ENCODE measurements at regions not wholly inside any gene's neighbourhood (a gene's known extent, or its start where the extent isn't known, plus 50 kb on each side); places are given as distances from the start of the nearest gene placed in this dataset.

GRCh38 chr7:91541641-91542040 is 277.4 kb downstream of the FZD1 start:
- TF ChIP-seq CTCF (IDR thresholded peaks at IDR 0.05) (no peak), POLR2A (IDR thresholded peaks at IDR 0.05) (no peak), POLR2AphosphoS5 (IDR thresholded peaks at IDR 0.05) (no peak)
- no peak overlapping the region for H3K27ac ChIP-seq
- H3K27me3 ChIP-seq = no peaks in the 10 kb centered on the region
- H3K4me1 ChIP-seq = no peaks in the 10 kb centered on the region
- intact Hi-C loops (cut with DNase I; ENCODE audit: low total_unique reads) = no loop called here
- H3K36me3 ChIP-seq = no peaks in the 10 kb centered on the region
- DNase-seq (ENCODE audit: low spot score in 2 of 2) = no peak
- no peaks in the 10 kb centered on the region for H3K9me3 ChIP-seq
- no peak overlapping the region for H3K4me3 ChIP-seq

GRCh38 chr7:91543646-91544045 is 279.4 kb downstream of the FZD1 start:
- no peak for DNase-seq (ENCODE audit: low spot score in 2 of 2)
- Histone ChIP-seq H3K36me3 (no peaks in the 10 kb centered on the region), H3K27me3 (no peaks in the 10 kb centered on the region), H3K4me3 (no peak overlapping the region), H3K27ac (no peak overlapping the region), H3K9me3 (no peaks in the 10 kb centered on the region), H3K4me1 (no peaks in the 10 kb centered on the region)
- intact Hi-C loops (cut with DNase I; ENCODE audit: low total_unique reads) = no loop called here
- TF ChIP-seq POLR2A (IDR thresholded peaks at IDR 0.05) (no peak), POLR2AphosphoS5 (IDR thresholded peaks at IDR 0.05) (no peak), CTCF (IDR thresholded peaks at IDR 0.05) (no peak)

- DNase-seq (ENCODE audit: low spot score in 2 of 2) = no peak
- no peaks in the 10 kb centered on the region for H3K9me3 ChIP-seq
- H3K27me3 ChIP-seq = no peaks in the 10 kb centered on the region
- no peak overlapping the region for H3K4me3 ChIP-seq
- no peaks in the 10 kb centered on the region for H3K4me1 ChIP-seq
- TF ChIP-seq CTCF (IDR thresholded peaks at IDR 0.05) (no peak), POLR2A (IDR thresholded peaks at IDR 0.05) (no peak), POLR2AphosphoS5 (IDR thresholded peaks at IDR 0.05) (no peak)
- H3K27ac ChIP-seq = no peak overlapping the region
- intact Hi-C loops (cut with DNase I; ENCODE audit: low total_unique reads) = no loop called here
- H3K36me3 ChIP-seq = no peaks in the 10 kb centered on the region
Observed at GRCh38 chr7:91549878-91550277, 285.6 kb downstream of the FZD1 start.

GRCh38 chr7:91550931-91551330 is 286.7 kb downstream of the FZD1 start:
- DNase-seq (ENCODE audit: low spot score in 2 of 2) = no peak
- Histone ChIP-seq H3K36me3 (no peaks in the 10 kb centered on the region), H3K27me3 (no peaks in the 10 kb centered on the region), H3K4me3 (no peak overlapping the region), H3K27ac (no peak overlapping the region), H3K9me3 (no peaks in the 10 kb centered on the region), H3K4me1 (no peaks in the 10 kb centered on the region)
- intact Hi-C loops (cut with DNase I; ENCODE audit: low total_unique reads) = no loop called here
- TF ChIP-seq CTCF (IDR thresholded peaks at IDR 0.05) (no peak), POLR2A (IDR thresholded peaks at IDR 0.05) (no peak), POLR2AphosphoS5 (IDR thresholded peaks at IDR 0.05) (no peak)

GRCh38 chr7:91551377-91552175 is 287.3 kb downstream of the FZD1 start:
- H3K4me3 ChIP-seq = no peak overlapping the region
- H3K36me3 ChIP-seq = no peaks in the 10 kb centered on the region
- no peak for TF ChIP-seq CTCF (IDR thresholded peaks at IDR 0.05)
- TF ChIP-seq POLR2AphosphoS5 (IDR thresholded peaks at IDR 0.05) = no peak
- no peak for TF ChIP-seq POLR2A (IDR thresholded peaks at IDR 0.05)
- no peaks in the 10 kb centered on the region for H3K9me3 ChIP-seq
- no peak for DNase-seq (ENCODE audit: low spot score in 2 of 2)
- intact Hi-C loops (cut with DNase I; ENCODE audit: low total_unique reads) = no loop called here
- no peaks in the 10 kb centered on the region for H3K27me3 ChIP-seq
- H3K4me1 ChIP-seq = no peaks in the 10 kb centered on the region
- H3K27ac ChIP-seq = no peak overlapping the region
